Activated B cell treated with CpG ODN at 0.5 μM for 24 hours (primary cell): ENCODE measurements at regions not wholly inside any gene's neighbourhood (a gene's known extent, or its start where the extent isn't known, plus 50 kb on each side); places are given as distances from the start of the nearest gene placed in this dataset.

Experiments used
- ATAC-seq: fragments of 200-7000 bp; cut with Tn5 transposase; one replicate; pipeline ENCODE4 v1.10.0; 2021; ENCODE audit warnings: low read depth, mild to moderate bottlenecking, moderate library complexity
- CTCF ChIA-PET: fragments of 350-600 bp; sonication (Branson Sonifier 250); formaldehyde crosslinking; loops from one replicate; lab custom pipeline; 2021; ENCODE audit warnings: antibody characterized with exemption; lab: Charles Lee
- POLR2A ChIA-PET: fragments of 350-600 bp; sonication (Branson Sonifier 250); formaldehyde crosslinking; loops from one replicate; lab custom pipeline; 2021; ENCODE audit warnings: antibody characterized with exemption; lab: Charles Lee
- DNase-seq: peaks from one replicate; pipeline ENCODE4 v3.0.0; 2022
- H3K27ac Mint-ChIP-seq: one replicate; pipeline ENCODE4 v1.8.0; 2020; ENCODE audit warnings: mixed read lengths
- H3K27me3 Mint-ChIP-seq: one replicate; pipeline ENCODE4 v1.8.0; 2021; ENCODE audit warnings: mixed read lengths
- H3K36me3 Mint-ChIP-seq: one replicate; pipeline ENCODE4 v1.8.0; 2021; ENCODE audit warnings: low read depth, mixed read lengths
- H3K4me1 Mint-ChIP-seq: one replicate; pipeline ENCODE4 v1.8.0; 2021; ENCODE audit warnings: mixed read lengths
- H3K4me3 Mint-ChIP-seq: one replicate; pipeline ENCODE4 v1.8.0; 2020; ENCODE audit warnings: mild to moderate bottlenecking, mixed read lengths
- H3K9me3 Mint-ChIP-seq: one replicate; pipeline ENCODE4 v1.8.0; 2020; ENCODE audit warnings: mixed read lengths
- CTCF ChIP-seq: fragments of 200-600 bp; IDR thresholded peaks from one replicate; pipeline ENCODE4 v1.8.0; 2022; ENCODE audit warnings: antibody characterized with exemption, mild to moderate bottlenecking
- intact Hi-C: fragments of 100-400 bp; cut with micrococcal nuclease; formaldehyde crosslinking; loops from one replicate; pipeline ENCODE4 v1.15.1; 2024

GRCh38 chr20:57804470-57805250 is 94.8 kb upstream of the PMEPA1 start:
- TF ChIP-seq CTCF, result no peak
- intact Hi-C loops, result no loop called here
- CTCF ChIA-PET, result no interaction called here
- Mint-ChIP-seq H3K27ac (no peak overlapping the region), H3K27me3 (peaks cover 11% of the 10 kb centered on the region), H3K4me1 (no peaks in the 10 kb centered on the region), H3K9me3 (no peaks in the 10 kb centered on the region), H3K4me3 (no peak overlapping the region), H3K36me3 (no peaks in the 10 kb centered on the region)
- POLR2A ChIA-PET, result no interaction called here
- DNase-seq (no peak), ATAC-seq (no peak)

- Mint-ChIP-seq H3K27me3 (peaks cover 11% of the 10 kb centered on the region), H3K4me1 (no peaks in the 10 kb centered on the region), H3K27ac (no peak overlapping the region), H3K36me3 (no peaks in the 10 kb centered on the region), H3K4me3 (no peak overlapping the region), H3K9me3 (no peaks in the 10 kb centered on the region)
- ChIA-PET POLR2A (no interaction called here), CTCF (interaction anchor here (0.6 kb wide), 1 partner anchor 149 kb away, joined by 3 read pairs; no protein-coding TSS in a partner anchor)
- TF ChIP-seq CTCF, result no peak
- ATAC-seq (no peak), DNase-seq (no peak)
- intact Hi-C loops, result no loop called here
Measured at GRCh38 chr20:57803508-57804005, 93.7 kb upstream of the PMEPA1 start.

- Mint-ChIP-seq H3K4me1 (no peaks in the 10 kb centered on the region), H3K36me3 (no peaks in the 10 kb centered on the region), H3K27me3 (peaks cover 11% of the 10 kb centered on the region), H3K27ac (no peak overlapping the region), H3K4me3 (no peak overlapping the region), H3K9me3 (no peaks in the 10 kb centered on the region)
- ATAC-seq (no peak), DNase-seq (no peak)
- intact Hi-C loops, result no loop called here
- no peak for TF ChIP-seq CTCF
- ChIA-PET POLR2A (no interaction called here), CTCF (interaction anchor here (0.6 kb wide), 1 partner anchor 148 kb away, joined by 3 read pairs; no protein-coding TSS in a partner anchor)
Measured at GRCh38 chr20:57802765-57803507, 93.1 kb upstream of the PMEPA1 start.

GRCh38 chr20:57801581-57801980 is 91.8 kb upstream of the PMEPA1 start:
- intact Hi-C loops, result no loop called here
- CTCF ChIA-PET, result no interaction called here

More at GRCh38 chr20:57801581-57801980, 91.8 kb upstream of the PMEPA1 start:
- ATAC-seq (no peak), DNase-seq (no peak)
- no peaks in the 10 kb centered on the region for H3K4me1 Mint-ChIP-seq
- no peak overlapping the region for H3K4me3 Mint-ChIP-seq
- no peak for TF ChIP-seq CTCF
- H3K27ac Mint-ChIP-seq, result no peak overlapping the region
- no peaks in the 10 kb centered on the region for H3K36me3 Mint-ChIP-seq
- H3K27me3 Mint-ChIP-seq, result peaks cover 6% of the 10 kb centered on the region
- H3K9me3 Mint-ChIP-seq, result no peaks in the 10 kb centered on the region
- POLR2A ChIA-PET, result no interaction called here
